Left lung (tissue), 4 donors: ENCODE measurements at regions not wholly inside any gene's neighbourhood (a gene's known extent, or its start where the extent isn't known, plus 50 kb on each side); places are given as distances from the start of the nearest gene placed in this dataset.
A peak's percentile ranks its signal among the peaks of the same experiment; 100 is the strongest.

ENCODE experiments used
- ATAC-seq: fragments of 200-7000 bp; cut with Tn5 transposase; one replicate; pipeline ENCODE4 v1.9.1; 2020; ENCODE audit warnings: moderate library complexity
- DNase-seq, 4 donors: peaks; one replicate each; pipeline ENCODE4 v3.0.0-alpha.2; 2013 to 2020
- H3K27ac ChIP-seq, 2 donors: fragments of 200-600 bp; sonication (generic) in 1 of 2; one replicate each; pipeline versions ENCODE4 v1.5.0 to v1.8.0; 2020 to 2021
- H3K27me3 ChIP-seq, 2 donors: fragments of 200-600 bp; sonication (generic) in 1 of 2; one replicate each; pipeline versions ENCODE4 v1.5.0 to v1.8.0; 2020 to 2021
- H3K36me3 ChIP-seq, 2 donors: fragments of 200-600 bp; sonication (generic) in 1 of 2; one replicate each; pipeline versions ENCODE4 v1.5.0 to v1.8.0; 2020 to 2021
- H3K4me1 ChIP-seq, 2 donors: fragments of 200-600 bp; one replicate each; pipeline ENCODE4 v1.8.0; 2021
- H3K4me3 ChIP-seq, 2 donors: fragments of 200-600 bp; sonication (generic) in 1 of 2; one replicate each; pipeline versions ENCODE4 v1.5.0 to v1.8.0; 2020 to 2021; ENCODE audit warnings: mild to moderate bottlenecking in 1 of 2
- H3K9me3 ChIP-seq, 2 donors: fragments of 200-600 bp; sonication (generic) in 1 of 2; one replicate each; pipeline versions ENCODE4 v1.5.0 to v1.8.0; 2020 to 2021
- CTCF ChIP-seq, 2 donors: fragments of 200-600 bp; sonication (generic) in 1 of 2; IDR thresholded peaks; one replicate each; pipeline versions ENCODE4 v1.5.0 to v1.8.0; 2021; ENCODE audit warnings: antibody characterized with exemption in 2 of 2
- intact Hi-C, 2 donors: fragments of 100-400 bp; cut with DNase I; formaldehyde crosslinking; loops; one replicate each; pipeline versions ENCODE4 v1.11.2 to v1.14.2; 2022
- donor health status: DM: no; HTN: yes; CAD: no.
- donor health status: DM: no; HTN: no; CAD: no.

GRCh38 chr2:217220228-217221013 lies 360.6 kb upstream of the TNP1 start:
- ATAC-seq: no peak

GRCh38 chr2:217219164-217219520 lies 359.3 kb upstream of the TNP1 start:
- no peak for TF ChIP-seq CTCF (IDR thresholded peaks at IDR 0.05)
- intact Hi-C loops: no loop called here
- no peak for ATAC-seq

More at GRCh38 chr2:217220228-217221013, 360.6 kb upstream of the TNP1 start:
- no peaks in the 10 kb centered on the region for H3K36me3 ChIP-seq
- H3K4me3 ChIP-seq: no peak overlapping the region
- H3K27ac ChIP-seq: no peak overlapping the region
- H3K9me3 ChIP-seq: no peaks in the 10 kb centered on the region
- no peak for TF ChIP-seq CTCF (IDR thresholded peaks at IDR 0.05)
- peaks cover 0 to 17% of the 10 kb centered on the region in 2 donors for H3K4me1 ChIP-seq
- DNase-seq: peak in 1 of 4 donors; percentile 32
- peaks cover 0 to 56% of the 10 kb centered on the region in 2 donors for H3K27me3 ChIP-seq
- intact Hi-C loops: no loop called here

GRCh38 chr2:217218269-217219163 lies 358.7 kb upstream of the TNP1 start:
- H3K36me3 ChIP-seq: no peaks in the 10 kb centered on the region
- peaks cover 0 to 12% of the 10 kb centered on the region in 2 donors for H3K4me1 ChIP-seq
- no peak for DNase-seq
- H3K27ac ChIP-seq: no peak overlapping the region
- peaks cover 0 to 69% of the 10 kb centered on the region in 2 donors for H3K27me3 ChIP-seq
- intact Hi-C loops: no loop called here
- no peak overlapping the region for H3K4me3 ChIP-seq
- TF ChIP-seq CTCF (IDR thresholded peaks at IDR 0.05): no peak
- ATAC-seq: peak; percentile 72
- no peaks in the 10 kb centered on the region for H3K9me3 ChIP-seq

More at GRCh38 chr2:217219164-217219520, 359.3 kb upstream of the TNP1 start:
- Histone ChIP-seq H3K27ac (no peak overlapping the region), H3K36me3 (no peaks in the 10 kb centered on the region), H3K27me3 (peaks cover 0 to 65% of the 10 kb centered on the region in 2 donors), H3K4me3 (no peak overlapping the region), H3K4me1 (peaks cover 0 to 17% of the 10 kb centered on the region in 2 donors), H3K9me3 (no peaks in the 10 kb centered on the region)
- DNase-seq: no peak

GRCh38 chr2:217216982-217217381 lies 357.1 kb upstream of the TNP1 start:
- no peak for TF ChIP-seq CTCF (IDR thresholded peaks at IDR 0.05)
- ATAC-seq (no peak), DNase-seq (no peak)
- no peaks in the 10 kb centered on the region for H3K9me3 ChIP-seq
- H3K36me3 ChIP-seq: no peaks in the 10 kb centered on the region
- H3K4me3 ChIP-seq: no peak overlapping the region
- H3K4me1 ChIP-seq: no peaks in the 10 kb centered on the region
- intact Hi-C loops: no loop called here
- H3K27ac ChIP-seq: no peak overlapping the region
- peaks cover 0 to 74% of the 10 kb centered on the region in 2 donors for H3K27me3 ChIP-seq

- DNase-seq: no peak
- Histone ChIP-seq H3K27ac (no peak overlapping the region), H3K36me3 (no peaks in the 10 kb centered on the region), H3K9me3 (no peaks in the 10 kb centered on the region), H3K4me1 (no peaks in the 10 kb centered on the region), H3K4me3 (no peak overlapping the region), H3K27me3 (peaks cover 0 to 74% of the 10 kb centered on the region in 2 donors)
- ATAC-seq: no peak
- intact Hi-C loops: no loop called here
- TF ChIP-seq CTCF (IDR thresholded peaks at IDR 0.05): no peak
Observed at GRCh38 chr2:217216316-217216715, 356.5 kb upstream of the TNP1 start.
